Prostate gland (tissue), 2 donors: ENCODE measurements at regions not wholly inside any gene's neighbourhood (a gene's known extent, or its start where the extent isn't known, plus 50 kb on each side); places are given as distances from the start of the nearest gene placed in this dataset.

Experiments
- POLR2A ChIP-seq: fragments of 450-650 bp; IDR thresholded peaks from one replicate; pipeline ENCODE4 v1.6.1; 2016; ENCODE audit warnings: antibody characterized with exemption, mild to moderate bottlenecking
- POLR2AphosphoS5 ChIP-seq: sonication (generic); formaldehyde crosslinking; IDR thresholded peaks from one replicate; pipeline ENCODE4 v1.6.1; 2017; ENCODE audit warnings: antibody characterized with exemption
- TF ChIP-seq, protein P1 (sequence below), 4 experiments: fragments of 200-600 bp in 2 of 4; fragments of 450-650 bp in 2 of 4; sonication (generic) in 2 of 4; IDR thresholded peaks; 1 replicate in 3 of 4; 2 replicates in 1 of 4; pipeline ENCODE4 v1.5.1; 2016 to 2019; ENCODE audit warnings: antibody characterized with exemption in 4 of 4, mild to moderate bottlenecking in 2 of 4, moderate library complexity in 2 of 4

DNA sequence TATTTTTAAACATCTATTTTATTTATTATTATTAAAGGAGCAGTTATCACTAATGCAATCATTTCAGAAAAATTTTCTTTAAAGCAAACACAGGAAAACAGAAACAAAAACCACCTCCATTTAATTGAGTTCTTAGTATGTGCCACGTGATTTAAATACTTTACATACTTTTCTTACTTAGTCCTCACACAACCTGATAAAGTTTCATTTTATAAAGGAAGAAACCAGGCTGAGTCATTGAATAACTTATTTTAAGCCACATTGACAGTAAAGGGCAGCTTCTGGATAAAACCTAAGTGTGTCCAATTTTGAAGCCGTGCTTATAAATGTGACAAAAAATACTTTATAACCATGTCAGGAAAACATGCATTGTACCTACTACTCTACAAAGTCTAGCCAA, 57.1 kb upstream of the PCED1B start:
- TF ChIP-seq, protein P1, sequence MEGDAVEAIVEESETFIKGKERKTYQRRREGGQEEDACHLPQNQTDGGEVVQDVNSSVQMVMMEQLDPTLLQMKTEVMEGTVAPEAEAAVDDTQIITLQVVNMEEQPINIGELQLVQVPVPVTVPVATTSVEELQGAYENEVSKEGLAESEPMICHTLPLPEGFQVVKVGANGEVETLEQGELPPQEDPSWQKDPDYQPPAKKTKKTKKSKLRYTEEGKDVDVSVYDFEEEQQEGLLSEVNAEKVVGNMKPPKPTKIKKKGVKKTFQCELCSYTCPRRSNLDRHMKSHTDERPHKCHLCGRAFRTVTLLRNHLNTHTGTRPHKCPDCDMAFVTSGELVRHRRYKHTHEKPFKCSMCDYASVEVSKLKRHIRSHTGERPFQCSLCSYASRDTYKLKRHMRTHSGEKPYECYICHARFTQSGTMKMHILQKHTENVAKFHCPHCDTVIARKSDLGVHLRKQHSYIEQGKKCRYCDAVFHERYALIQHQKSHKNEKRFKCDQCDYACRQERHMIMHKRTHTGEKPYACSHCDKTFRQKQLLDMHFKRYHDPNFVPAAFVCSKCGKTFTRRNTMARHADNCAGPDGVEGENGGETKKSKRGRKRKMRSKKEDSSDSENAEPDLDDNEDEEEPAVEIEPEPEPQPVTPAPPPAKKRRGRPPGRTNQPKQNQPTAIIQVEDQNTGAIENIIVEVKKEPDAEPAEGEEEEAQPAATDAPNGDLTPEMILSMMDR (IDR thresholded peaks at IDR 0.05) = no peak
- no peak for TF ChIP-seq POLR2AphosphoS5
- TF ChIP-seq POLR2A = no peak
